ENCODE measurements at regions not wholly inside any gene's neighbourhood (a gene's known extent, or its start where the extent isn't known, plus 50 kb on each side); places are given as distances from the start of the nearest gene placed in this dataset.
"Not testable (repeated sequence)": the region's sequence is repeated elsewhere in the genome, so short reads cannot be mapped to it uniquely, and the experiment has no call there.

GRCh38 chr5:18216016-18216415, 581.8 kb downstream of the TAF11L14 start:
- DNase-seq (ENCODE audit: low read depth in 4 of 4, low spot score in 1 of 4): no peak

GRCh38 chr5:18216729-18217128, 582.5 kb downstream of the TAF11L14 start:
- DNase-seq (ENCODE audit: low read depth in 4 of 4, low spot score in 1 of 4): no peak

- DNase-seq (ENCODE audit: low read depth in 4 of 4, low spot score in 1 of 4): no peak
These were observed 585.0 kb downstream of the TAF11L14 start for GRCh38 chr5:18219241-18219640.

- no peak for DNase-seq (ENCODE audit: low read depth in 4 of 4, low spot score in 1 of 4)
These were observed 586.4 kb downstream of the TAF11L14 start for GRCh38 chr5:18220631-18221030.

GRCh38 chr5:18236386-18236785, 602.1 kb downstream of the TAF11L14 start:
- no peak for DNase-seq (ENCODE audit: low read depth in 4 of 4, low spot score in 1 of 4)

- no peak for DNase-seq (ENCODE audit: low read depth in 4 of 4, low spot score in 1 of 4)
These were observed 604.1 kb downstream of the TAF11L14 start for GRCh38 chr5:18238321-18238720.

- DNase-seq (ENCODE audit: low read depth in 4 of 4, low spot score in 1 of 4): no peak
These were observed 606.7 kb downstream of the TAF11L14 start for GRCh38 chr5:18240971-18241370.

GRCh38 chr5:18243846-18244245, 609.6 kb downstream of the TAF11L14 start:
- DNase-seq (ENCODE audit: low read depth in 4 of 4, low spot score in 1 of 4): no peak

- DNase-seq (ENCODE audit: low read depth in 4 of 4, low spot score in 1 of 4): no peak
These were observed 610.0 kb downstream of the TAF11L14 start for GRCh38 chr5:18244309-18244708.

- no peak for DNase-seq (ENCODE audit: low read depth in 4 of 4, low spot score in 1 of 4)
These were observed 618.3 kb downstream of the TAF11L14 start for GRCh38 chr5:18252559-18252958.

GRCh38 chr5:18264126-18264882, 630.0 kb downstream of the TAF11L14 start:
- DNase-seq (ENCODE audit: low read depth in 4 of 4, low spot score in 1 of 4): no peak

- DNase-seq (ENCODE audit: low read depth in 4 of 4, low spot score in 1 of 4): no peak
These were observed 636.5 kb downstream of the TAF11L14 start for GRCh38 chr5:18270635-18271338.

- DNase-seq (ENCODE audit: low read depth in 4 of 4, low spot score in 1 of 4): no peak
These were observed 642.7 kb downstream of the TAF11L14 start for GRCh38 chr5:18276939-18277338.

- no peak for DNase-seq (ENCODE audit: low read depth in 4 of 4, low spot score in 1 of 4)
These were observed 647.8 kb downstream of the TAF11L14 start for GRCh38 chr5:18281947-18282581.

GRCh38 chr5:18285257-18285656, 651.0 kb downstream of the TAF11L14 start:
- DNase-seq (ENCODE audit: low read depth in 4 of 4, low spot score in 1 of 4): no peak

- DNase-seq (ENCODE audit: low read depth in 4 of 4, low spot score in 1 of 4): no peak
These were observed 657.9 kb downstream of the TAF11L14 start for GRCh38 chr5:18292146-18292545.

- not testable (repeated sequence) for DNase-seq (ENCODE audit: low read depth in 4 of 4, low spot score in 1 of 4)
These were observed 661.4 kb downstream of the TAF11L14 start for GRCh38 chr5:18295696-18296095.

GRCh38 chr5:18299166-18299565, 664.9 kb downstream of the TAF11L14 start:
- DNase-seq (ENCODE audit: low read depth in 4 of 4, low spot score in 1 of 4): no peak

GRCh38 chr5:18305288-18305924, 671.1 kb downstream of the TAF11L14 start:
- no peak for DNase-seq (ENCODE audit: low read depth in 4 of 4, low spot score in 1 of 4)

- DNase-seq (ENCODE audit: low read depth in 4 of 4, low spot score in 1 of 4): no peak
These were observed 677.0 kb downstream of the TAF11L14 start for GRCh38 chr5:18311266-18311665.

GRCh38 chr5:18312016-18312415, 677.8 kb downstream of the TAF11L14 start:
- no peak for DNase-seq (ENCODE audit: low read depth in 4 of 4, low spot score in 1 of 4)

Data from stimulated activated CD4-positive, alpha-beta T cell treated with anti-CD3 and anti-CD28 coated beads, Interleukin-1b, Interleukin-23, amount 100 ng/mL, for 24 hours (primary cell).